Mesendoderm (in vitro differentiated cells): ENCODE measurements at regions not wholly inside any gene's neighbourhood (a gene's known extent, or its start where the extent isn't known, plus 50 kb on each side); places are given as distances from the start of the nearest gene placed in this dataset.
A peak's percentile ranks its signal among the peaks of the same experiment; 100 is the strongest.
"Not testable (repeated sequence)": the region's sequence is repeated elsewhere in the genome, so short reads cannot be mapped to it uniquely, and the experiment has no call there.

ENCODE experiments used
- DNase-seq: peaks from one replicate; pipeline ENCODE4 v3.0.0; 2013
- H2AK5ac ChIP-seq: 2 replicates; pipeline ENCODE4 v1.6.1; 2013; ENCODE audit warnings: low read length, inconsistent platforms
- H2BK120ac ChIP-seq: 2 replicates; pipeline ENCODE4 v1.6.1; 2013; ENCODE audit warnings: low read depth, mild to moderate bottlenecking, low read length, moderate library complexity, mixed read lengths
- H2BK15ac ChIP-seq: replicated peaks from 2 replicates; pipeline ENCODE4 v1.6.1; 2013; ENCODE audit warnings: low read depth, mild to moderate bottlenecking, moderate library complexity
- H2BK5ac ChIP-seq: 2 replicates; pipeline ENCODE4 v1.6.1; 2013; ENCODE audit warnings: low read length, inconsistent platforms
- H3K18ac ChIP-seq: 2 replicates; pipeline ENCODE4 v1.6.1; 2013; ENCODE audit warnings: mild to moderate bottlenecking, low read length, mixed read lengths
- H3K23ac ChIP-seq: one replicate; pipeline ENCODE4 v1.6.1; 2013; ENCODE audit warnings: low read length
- H3K27ac ChIP-seq: 2 replicates; pipeline ENCODE4 v1.5.1; 2013; ENCODE audit warnings: low read depth, mild to moderate bottlenecking, inconsistent platforms, low read length, moderate library complexity
- H3K27me3 ChIP-seq: 2 replicates; pipeline ENCODE4 v1.6.1; 2013; ENCODE audit warnings: low read length, control low read depth, mild to moderate bottlenecking, inconsistent platforms; ENCODE audit not compliant: insufficient read depth, poor library complexity
- H3K36me3 ChIP-seq: 2 replicates; pipeline ENCODE4 v1.6.1; 2013; ENCODE audit warnings: low read length, inconsistent platforms; ENCODE audit not compliant: control insufficient read depth, insufficient read depth
- H3K4ac ChIP-seq: one replicate; pipeline ENCODE4 v1.6.1; 2013; ENCODE audit warnings: low read depth, mild to moderate bottlenecking, low read length, moderate library complexity
- H3K4me1 ChIP-seq: 2 replicates; pipeline ENCODE4 v1.6.1; 2013; ENCODE audit warnings: low read depth, low read length, inconsistent platforms; ENCODE audit not compliant: control insufficient read depth
- H3K4me2 ChIP-seq: 2 replicates; pipeline ENCODE4 v1.6.1; 2013; ENCODE audit warnings: low read length
- H3K4me3 ChIP-seq: 2 replicates; pipeline ENCODE4 v1.5.1; 2013; ENCODE audit warnings: mild to moderate bottlenecking, low read length
- H3K56ac ChIP-seq: one replicate; pipeline ENCODE4 v1.6.1; 2013; ENCODE audit warnings: low read length
- H3K79me1 ChIP-seq: 2 replicates; pipeline ENCODE4 v1.6.1; 2013; ENCODE audit warnings: low read length, inconsistent platforms
- H3K79me2 ChIP-seq: 2 replicates; pipeline ENCODE4 v1.6.1; 2013; ENCODE audit warnings: mild to moderate bottlenecking, low read length; ENCODE audit not compliant: control insufficient read depth, insufficient read depth
- H3K9ac ChIP-seq: 2 replicates; pipeline ENCODE4 v1.6.1; 2013; ENCODE audit warnings: low read length, inconsistent platforms
- H4K5ac ChIP-seq: one replicate; pipeline ENCODE4 v1.6.1; 2013; ENCODE audit warnings: low read length
- H4K8ac ChIP-seq: one replicate; pipeline ENCODE4 v1.6.1; 2013; ENCODE audit warnings: low read depth, mild to moderate bottlenecking, control low read depth, low read length, moderate library complexity
- WGBS: extraction: QIAGEN DNeasy Blood & Tissue Kit; methylation state at CpG from one replicate; pipeline ENCODE4 v1.1.7; 2013; ENCODE audit warnings: low lambda C conversion rate, missing lambda C conversion rate; ENCODE audit not compliant: insufficient coverage; ENCODE audit errors: extremely low coverage; 5-methylcytosine and 5-hydroxymethylcytosine counted together

DNA sequence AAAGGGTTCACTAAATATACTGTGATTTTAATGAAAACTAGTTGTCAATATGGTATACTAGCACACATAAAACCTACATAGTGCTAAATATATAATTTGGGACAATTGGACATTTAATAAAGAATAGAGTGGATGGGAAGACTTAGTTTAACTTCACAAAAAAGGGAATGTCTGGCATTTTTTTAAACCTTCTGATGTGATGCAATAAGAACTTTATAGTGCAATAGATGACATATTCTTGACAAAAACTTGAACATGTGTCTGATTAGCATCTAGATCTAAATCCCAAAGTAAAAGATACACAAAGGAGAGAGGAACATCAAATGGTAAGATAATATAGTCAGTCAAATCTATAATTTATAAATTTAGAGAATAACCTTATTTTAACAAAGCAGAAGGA is 488.3 kb upstream of the SYT1 start:
- no peak overlapping the region for H3K9ac ChIP-seq
- H3K36me3 ChIP-seq, result no peaks in the 10 kb centered on the region
- H3K4me1 ChIP-seq, result no peaks in the 10 kb centered on the region
- no peak overlapping the region for H2BK5ac ChIP-seq
- no peak overlapping the region for H3K27ac ChIP-seq
- no peak overlapping the region for H3K23ac ChIP-seq
- H3K79me2 ChIP-seq, result no peaks in the 10 kb centered on the region
- H3K4ac ChIP-seq, result no peak overlapping the region
- no peaks in the 10 kb centered on the region for H3K79me1 ChIP-seq
- DNase-seq, result no peak
- no peak overlapping the region for H3K4me3 ChIP-seq
- no peak overlapping the region for H4K8ac ChIP-seq
- no peak overlapping the region for H2BK15ac ChIP-seq
- no peak overlapping the region for H3K18ac ChIP-seq
- no peak overlapping the region for H3K4me2 ChIP-seq
- no peaks in the 10 kb centered on the region for H3K27me3 ChIP-seq
- no peak overlapping the region for H4K5ac ChIP-seq
- no peak overlapping the region for H2AK5ac ChIP-seq
- no peak overlapping the region for H3K56ac ChIP-seq
- H2BK120ac ChIP-seq, result no peak overlapping the region

DNA sequence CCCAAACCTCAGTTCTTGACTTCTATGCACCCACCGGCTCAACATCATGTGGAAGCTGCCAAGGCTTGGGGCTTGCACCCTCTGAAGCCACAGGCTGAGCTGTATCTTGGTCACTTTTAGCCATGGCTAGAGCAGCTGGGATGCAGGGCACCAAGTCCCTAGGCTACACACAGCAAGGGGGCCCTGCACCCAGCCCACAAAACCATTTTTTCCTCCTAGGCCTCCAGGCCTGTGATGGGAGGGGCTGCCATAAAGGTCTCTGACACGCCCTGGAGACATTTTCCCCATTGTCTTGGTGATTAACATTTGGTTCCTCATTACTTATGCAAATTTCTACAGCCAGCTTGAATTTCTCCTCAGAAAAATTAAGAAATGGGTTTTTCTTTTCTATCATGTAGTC is 485.5 kb upstream of the SYT1 start:
- H3K4me3 ChIP-seq, H2AK5ac ChIP-seq, H3K79me1 ChIP-seq, DNase-seq, H3K4me1 ChIP-seq, H3K9ac ChIP-seq, H3K56ac ChIP-seq, H3K4ac ChIP-seq, H3K27ac ChIP-seq, H4K8ac ChIP-seq, H3K79me2 ChIP-seq, H4K5ac ChIP-seq, H2BK120ac ChIP-seq, H3K27me3 ChIP-seq, H2BK5ac ChIP-seq, H3K18ac ChIP-seq, H3K36me3 ChIP-seq, H2BK15ac ChIP-seq, H3K23ac ChIP-seq, H3K4me2 ChIP-seq: not testable (repeated sequence)
- WGBS, result no CpG with 5 or more reads among the region's 2 CpGs

DNA sequence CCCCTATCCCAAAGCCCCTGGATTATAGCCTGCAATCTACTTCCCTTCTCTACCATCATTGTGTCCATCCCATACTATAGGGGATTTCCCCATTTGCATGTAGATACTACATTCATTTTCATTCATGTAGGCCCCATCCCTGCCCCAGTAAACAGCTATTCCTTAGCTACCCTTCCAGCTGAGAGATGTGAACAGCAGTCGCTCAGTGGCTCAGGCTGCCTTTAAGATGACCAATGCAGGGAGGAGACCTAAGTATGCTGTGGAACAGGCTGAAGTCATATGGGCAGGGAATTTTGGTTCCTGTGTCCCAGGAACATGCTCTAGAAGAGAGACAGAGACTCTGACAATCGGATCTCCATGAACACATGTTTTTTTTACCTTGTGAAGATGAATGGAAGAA is 481.2 kb upstream of the SYT1 start:
- Histone ChIP-seq H2BK15ac (no peak overlapping the region), H3K4ac (no peak overlapping the region), H2BK5ac (no peak overlapping the region), H2AK5ac (no peak overlapping the region), H3K36me3 (no peaks in the 10 kb centered on the region), H3K79me1 (no peaks in the 10 kb centered on the region), H2BK120ac (no peak overlapping the region), H4K8ac (no peak overlapping the region), H3K27me3 (no peaks in the 10 kb centered on the region), H3K23ac (no peak overlapping the region), H3K79me2 (no peaks in the 10 kb centered on the region), H3K27ac (no peak overlapping the region), H3K18ac (no peak overlapping the region), H4K5ac (no peak overlapping the region), H3K4me3 (no peak overlapping the region), H3K56ac (no peak overlapping the region), H3K4me1 (no peaks in the 10 kb centered on the region), H3K4me2 (no peak overlapping the region), H3K9ac (no peak overlapping the region)
- DNase-seq, result no peak
- WGBS, result no CpG with 5 or more reads among the region's 2 CpGs

DNA sequence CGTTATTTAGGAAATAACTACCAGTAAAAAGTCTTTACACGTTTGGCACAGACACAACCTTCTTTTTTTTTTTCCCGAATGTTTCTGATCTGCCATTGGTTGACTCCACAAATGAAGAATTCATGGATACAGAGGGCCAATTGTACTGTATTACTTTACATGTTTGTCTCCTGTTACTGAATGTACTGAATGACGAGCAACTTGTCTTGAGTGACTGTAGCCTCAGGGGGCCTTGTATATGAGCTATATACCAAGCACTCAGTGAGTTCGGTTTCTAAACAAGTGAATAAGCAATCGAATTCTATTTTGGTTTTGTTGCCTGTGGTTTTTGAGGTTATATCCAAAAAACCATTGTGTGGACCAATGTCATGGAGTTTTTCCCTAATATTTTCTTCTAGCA is 480.0 kb upstream of the SYT1 start:
- Histone ChIP-seq H2BK15ac (no peak overlapping the region), H3K27me3 (no peaks in the 10 kb centered on the region), H3K79me2 (no peaks in the 10 kb centered on the region), H2BK120ac (no peak overlapping the region), H2BK5ac (no peak overlapping the region), H3K18ac (no peak overlapping the region), H2AK5ac (no peak overlapping the region), H4K8ac (no peak overlapping the region), H3K27ac (no peak overlapping the region), H3K56ac (no peak overlapping the region), H3K79me1 (no peaks in the 10 kb centered on the region), H3K36me3 (no peaks in the 10 kb centered on the region), H4K5ac (no peak overlapping the region), H3K4me3 (no peak overlapping the region), H3K23ac (no peak overlapping the region), H3K9ac (no peak overlapping the region), H3K4me1 (no peaks in the 10 kb centered on the region), H3K4me2 (no peak overlapping the region), H3K4ac (no peak overlapping the region)
- no peak for DNase-seq
- WGBS, result no CpG with 5 or more reads among the region's 6 CpGs

DNA sequence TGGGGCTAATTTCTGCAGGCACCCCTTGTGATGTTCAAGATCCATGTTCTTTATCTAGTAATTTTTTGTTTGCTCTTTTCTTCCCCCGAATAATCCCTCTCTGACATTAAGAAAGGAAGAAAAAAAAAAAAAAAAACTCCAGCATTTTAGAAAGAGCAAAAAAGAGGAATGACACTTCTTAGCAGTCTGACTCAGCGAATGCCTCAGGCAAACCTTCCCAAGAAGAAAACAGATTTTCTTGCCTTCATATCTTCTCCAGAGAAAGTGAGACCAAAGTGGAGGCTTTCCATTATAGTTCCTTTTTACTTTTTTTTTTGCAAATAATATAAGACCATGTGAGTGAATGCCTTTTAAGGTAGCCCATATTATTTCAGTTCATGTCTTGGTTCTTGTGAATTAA is 479.0 kb upstream of the SYT1 start:
- Histone ChIP-seq H3K4me3 (no peak overlapping the region), H2AK5ac (no peak overlapping the region), H2BK5ac (no peak overlapping the region), H3K79me2 (no peaks in the 10 kb centered on the region), H3K27me3 (no peaks in the 10 kb centered on the region), H3K4me2 (no peak overlapping the region), H3K56ac (no peak overlapping the region), H3K36me3 (no peaks in the 10 kb centered on the region), H3K4me1 (no peaks in the 10 kb centered on the region), H3K18ac (no peak overlapping the region), H3K79me1 (no peaks in the 10 kb centered on the region), H4K8ac (no peak overlapping the region), H3K4ac (no peak overlapping the region), H3K9ac (no peak overlapping the region), H2BK120ac (no peak overlapping the region), H2BK15ac (no peak overlapping the region), H3K23ac (no peak overlapping the region), H4K5ac (no peak overlapping the region), H3K27ac (no peak overlapping the region)
- DNase-seq, result peak; percentile 21
- WGBS, result no CpG with 5 or more reads among the region's 2 CpGs

DNA sequence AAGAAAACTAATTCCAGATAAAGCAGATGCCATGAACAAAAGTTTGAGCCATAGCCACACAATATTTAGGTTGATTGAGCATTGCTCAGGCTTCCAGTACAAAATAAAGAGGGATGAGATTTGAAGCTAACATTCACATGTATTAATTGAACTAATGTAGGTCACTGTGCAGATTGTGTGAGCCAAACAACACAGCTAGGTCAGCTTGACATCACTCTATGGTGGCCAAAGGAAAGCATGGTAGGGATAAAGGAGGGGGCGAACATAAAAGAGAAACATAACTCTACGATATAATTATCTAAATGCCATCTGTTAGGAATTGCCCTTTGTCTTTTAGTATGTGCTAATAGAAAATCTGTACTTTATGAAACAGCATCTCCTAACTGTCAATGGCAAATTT is 477.7 kb upstream of the SYT1 start:
- Histone ChIP-seq H2BK5ac (no peak overlapping the region), H3K27ac (no peak overlapping the region)

More for the DNA sequence above, 477.7 kb upstream of the SYT1 start:
- Histone ChIP-seq H3K56ac (no peak overlapping the region), H3K36me3 (no peaks in the 10 kb centered on the region), H3K4ac (no peak overlapping the region), H4K8ac (no peak overlapping the region), H3K27me3 (no peaks in the 10 kb centered on the region), H3K4me1 (no peaks in the 10 kb centered on the region), H3K79me2 (no peaks in the 10 kb centered on the region), H2AK5ac (no peak overlapping the region), H3K9ac (no peak overlapping the region), H2BK120ac (no peak overlapping the region), H3K4me2 (no peak overlapping the region), H2BK15ac (no peak overlapping the region), H3K79me1 (no peaks in the 10 kb centered on the region), H3K18ac (no peak overlapping the region), H4K5ac (no peak overlapping the region), H3K23ac (no peak overlapping the region), H3K4me3 (no peak overlapping the region)
- no peak for DNase-seq
- WGBS, result no CpG with 5 or more reads among the region's 2 CpGs
